ENCODE measurements at regions not wholly inside any gene's neighbourhood (a gene's known extent, or its start where the extent isn't known, plus 50 kb on each side); places are given as distances from the start of the nearest gene placed in this dataset.

DNA sequence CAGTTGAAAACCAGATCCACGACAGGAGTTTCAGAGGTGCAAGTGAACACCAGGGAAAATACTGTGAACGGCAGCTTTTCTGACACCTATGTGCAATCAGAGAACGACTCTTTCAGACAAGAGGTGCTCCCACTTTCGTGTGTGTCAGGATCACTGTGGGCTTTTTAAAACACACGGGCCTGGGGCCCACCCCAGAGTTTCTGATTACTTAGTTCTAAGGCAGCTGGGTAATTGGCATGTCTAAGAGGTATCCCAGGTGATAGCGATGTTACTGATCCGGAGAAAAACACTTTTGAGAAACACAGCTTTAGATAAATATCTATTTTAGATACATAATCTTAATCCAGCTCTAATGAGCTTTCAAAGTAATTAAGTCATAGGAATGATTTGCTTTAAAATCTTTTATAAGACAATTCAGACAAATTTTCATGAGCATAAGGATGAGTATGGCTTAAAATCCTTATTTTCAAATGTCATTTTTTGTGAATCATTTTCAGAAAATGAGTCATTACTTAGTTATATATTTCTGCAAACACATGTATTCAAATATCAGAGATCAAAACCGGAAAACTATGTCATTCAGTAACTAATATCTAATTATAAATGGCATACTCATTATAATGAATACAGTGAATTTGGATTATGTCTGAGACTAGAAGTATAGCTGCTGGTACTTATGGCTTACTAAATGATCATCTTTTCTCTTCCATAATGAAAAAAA, 217.9 kb upstream of the PSMD7 start:
- TF ChIP-seq BHLHE40 (IDR thresholded peaks at IDR 0.05; ENCODE audit: borderline replicate concordance): no peak
- no peak for TF ChIP-seq FOXM1 (IDR thresholded peaks at IDR 0.05; ENCODE audit: borderline replicate concordance)
- no peak for TF ChIP-seq HDGF (IDR thresholded peaks at IDR 0.05; ENCODE audit: borderline replicate concordance)
- no peak for TF ChIP-seq L3MBTL2 (conservative IDR thresholded peaks at IDR 0.05)
- no peak for TF ChIP-seq SP1 (IDR thresholded peaks at IDR 0.05)
- TF ChIP-seq NFRKB (IDR thresholded peaks at IDR 0.05): no peak

Measured in HEK293T (cell line).